Osteoblast (primary cell): ENCODE measurements at regions not wholly inside any gene's neighbourhood (a gene's known extent, or its start where the extent isn't known, plus 50 kb on each side); places are given as distances from the start of the nearest gene placed in this dataset.

Source experiments
- DNase-seq: peaks from one replicate; pipeline ENCODE4 v3.0.0; 2011; ENCODE audit warnings: low spot score, mixed read lengths; ENCODE audit not compliant: insufficient read length; ENCODE audit errors: missing footprints
- H2AFZ ChIP-seq: 2 replicates; pipeline ENCODE4 v1.6.0; 2011; ENCODE audit warnings: mild to moderate bottlenecking, low read length
- H3K27ac ChIP-seq: 2 replicates; pipeline ENCODE4 v1.5.1; 2011; ENCODE audit warnings: mild to moderate bottlenecking, low read depth, low read length, moderate library complexity
- H3K27me3 ChIP-seq: 2 replicates; pipeline ENCODE4 v1.6.0; 2012; ENCODE audit warnings: mild to moderate bottlenecking, control low read depth, inconsistent platforms, low read length, moderate library complexity; ENCODE audit not compliant: insufficient read depth
- H3K36me3 ChIP-seq: 2 replicates; pipeline ENCODE4 v1.5.1; 2011; ENCODE audit warnings: mild to moderate bottlenecking, low read length, control low read depth, moderate library complexity; ENCODE audit not compliant: insufficient read depth
- H3K4me1 ChIP-seq: 2 replicates; pipeline ENCODE4 v1.5.1; 2011; ENCODE audit warnings: mild to moderate bottlenecking, low read length, control low read depth, moderate library complexity; ENCODE audit not compliant: insufficient read depth
- H3K4me2 ChIP-seq: 2 replicates; pipeline ENCODE4 v1.6.0; 2011; ENCODE audit warnings: mild to moderate bottlenecking, low read length; ENCODE audit not compliant: insufficient read depth
- H3K4me3 ChIP-seq: fragments of 200-600 bp; sonication (generic); 3 replicates; pipeline ENCODE4 v1.5.1; 2012; ENCODE audit warnings: mild to moderate bottlenecking, low read length, inconsistent platforms; ENCODE audit not compliant: insufficient read depth
- H3K79me2 ChIP-seq: 2 replicates; pipeline ENCODE4 v1.6.0; 2012; ENCODE audit warnings: mild to moderate bottlenecking, low read length, control low read depth, inconsistent platforms; ENCODE audit not compliant: insufficient read depth
- H3K9me3 ChIP-seq: 2 replicates; pipeline ENCODE4 v1.5.1; 2011; ENCODE audit warnings: low read depth, low read length, control low read depth
- H4K20me1 ChIP-seq: 2 replicates; pipeline ENCODE4 v1.6.0; 2012; ENCODE audit warnings: mild to moderate bottlenecking, low read length, control low read depth; ENCODE audit not compliant: insufficient read depth
- CTCF ChIP-seq: IDR thresholded peaks from 2 replicates; pipeline ENCODE4 v1.5.1; 2011; ENCODE audit warnings: mild to moderate bottlenecking, low read depth, low read length, moderate library complexity; ENCODE audit errors: extremely low read depth

- no peaks in the 10 kb centered on the region for H3K9me3 ChIP-seq
- no peaks in the 10 kb centered on the region for H3K27me3 ChIP-seq
- H2AFZ ChIP-seq: no peak overlapping the region
- no peaks in the 10 kb centered on the region for H3K79me2 ChIP-seq
- TF ChIP-seq CTCF: no peak
- H3K4me1 ChIP-seq: peaks cover 29% of the 10 kb centered on the region
- H3K4me2 ChIP-seq: peak overlapping the region; percentile 28
- peak; percentile 79 for DNase-seq
- no peaks in the 10 kb centered on the region for H4K20me1 ChIP-seq
- H3K36me3 ChIP-seq: no peaks in the 10 kb centered on the region
- no peak overlapping the region for H3K4me3 ChIP-seq
- H3K27ac ChIP-seq: peak overlapping the region; percentile 73
Measured at GRCh38 chr5:136811551-136811950, 446.2 kb upstream of the TRPC7 start.

- Histone ChIP-seq H3K9me3 (no peaks in the 10 kb centered on the region), H3K36me3 (no peaks in the 10 kb centered on the region), H3K27me3 (no peaks in the 10 kb centered on the region), H4K20me1 (no peaks in the 10 kb centered on the region), H2AFZ (no peak overlapping the region), H3K4me2 (peak overlapping the region; percentile 28), H3K4me3 (no peak overlapping the region), H3K79me2 (no peaks in the 10 kb centered on the region), H3K27ac (peak overlapping the region; percentile 73), H3K4me1 (peaks cover 29% of the 10 kb centered on the region)
- DNase-seq: no peak
- no peak for TF ChIP-seq CTCF
Measured at GRCh38 chr5:136811086-136811485, 445.7 kb upstream of the TRPC7 start.

- no peaks in the 10 kb centered on the region for H3K79me2 ChIP-seq
- no peak overlapping the region for H2AFZ ChIP-seq
- DNase-seq: no peak
- H3K36me3 ChIP-seq: no peaks in the 10 kb centered on the region
- no peak overlapping the region for H3K4me3 ChIP-seq
- no peak for TF ChIP-seq CTCF
- no peaks in the 10 kb centered on the region for H4K20me1 ChIP-seq
- H3K4me1 ChIP-seq: peaks cover 29% of the 10 kb centered on the region
- H3K27me3 ChIP-seq: no peaks in the 10 kb centered on the region
- H3K9me3 ChIP-seq: no peaks in the 10 kb centered on the region
- peak overlapping the region; percentile 73 for H3K27ac ChIP-seq
- peak overlapping the region; percentile 28 for H3K4me2 ChIP-seq
Measured at GRCh38 chr5:136810261-136810801, 445.0 kb upstream of the TRPC7 start.

GRCh38 chr5:136809382-136809781, 444.0 kb upstream of the TRPC7 start:
- TF ChIP-seq CTCF: no peak
- Histone ChIP-seq H3K27ac (no peak overlapping the region), H3K36me3 (no peaks in the 10 kb centered on the region), H3K79me2 (no peaks in the 10 kb centered on the region), H4K20me1 (no peaks in the 10 kb centered on the region), H3K9me3 (no peaks in the 10 kb centered on the region), H3K4me2 (no peak overlapping the region), H3K4me1 (peaks cover 21% of the 10 kb centered on the region), H3K27me3 (no peaks in the 10 kb centered on the region), H2AFZ (no peak overlapping the region), H3K4me3 (no peak overlapping the region)
- DNase-seq: no peak
